SU-DHL-6 (cell line): ENCODE measurements at regions not wholly inside any gene's neighbourhood (a gene's known extent, or its start where the extent isn't known, plus 50 kb on each side); places are given as distances from the start of the nearest gene placed in this dataset.

Experiments
- H2AFZ ChIP-seq: fragments of 200-600 bp; sonication (generic); 2 replicates; pipeline ENCODE4 v1.6.1; 2014; ENCODE audit warnings: low read depth, mild to moderate bottlenecking, moderate library complexity, mixed read lengths, antibody characterized with exemption, low read length; ENCODE audit not compliant: severe bottlenecking
- H3F3A ChIP-seq: fragments of 200-600 bp; shearing (Covaris generic); 2 replicates; pipeline ENCODE4 v1.6.0; 2016; ENCODE audit warnings: antibody characterized with exemption, mild to moderate bottlenecking; ENCODE audit not compliant: insufficient read depth
- H3K27ac ChIP-seq: fragments of 200-600 bp; sonication (generic); 2 replicates; pipeline ENCODE4 v1.5.1; 2016; ENCODE audit warnings: low read depth, mild to moderate bottlenecking, low read length, moderate library complexity, mixed read lengths
- H3K27me3 ChIP-seq: fragments of 200-600 bp; sonication (generic), shearing (Covaris generic); 2 replicates; pipeline ENCODE4 v1.6.0; 2014; ENCODE audit warnings: mild to moderate bottlenecking, low read length
- H3K36me3 ChIP-seq: fragments of 200-600 bp; sonication (generic); 2 replicates; pipeline ENCODE4 v1.6.1; 2014; ENCODE audit warnings: mild to moderate bottlenecking, low read length, mixed read lengths
- H3K4me2 ChIP-seq: fragments of 300-600, 200-600 bp; shearing (Covaris generic), sonication (generic); 2 replicates; pipeline ENCODE4 v1.6.0; 2014; ENCODE audit warnings: low read length, low read depth, mild to moderate bottlenecking; ENCODE audit not compliant: poor library complexity, severe bottlenecking
- H3K4me3 ChIP-seq: fragments of 200-600 bp; sonication (generic); 2 replicates; pipeline ENCODE4 v1.5.1; 2014; ENCODE audit warnings: antibody characterized with exemption, low read length, mild to moderate bottlenecking, mixed read lengths; ENCODE audit not compliant: insufficient read depth, poor library complexity, severe bottlenecking
- H3K79me2 ChIP-seq: fragments of 200-600 bp; sonication (generic); 2 replicates; pipeline ENCODE4 v1.6.1; 2014; ENCODE audit warnings: mild to moderate bottlenecking, low read length, moderate library complexity; ENCODE audit not compliant: insufficient read depth
- H3K9ac ChIP-seq: fragments of 200-600 bp; sonication (generic); 2 replicates; pipeline ENCODE4 v1.7.0; 2014; ENCODE audit warnings: mild to moderate bottlenecking, low read length
- H3K9me2 ChIP-seq: fragments of 200-600 bp; sonication (generic); replicated peaks from 2 replicates; pipeline ENCODE4 v1.6.1; 2014; ENCODE audit warnings: low read length; ENCODE audit not compliant: insufficient read depth
- H3K9me3 ChIP-seq: fragments of 200-600 bp; sonication (generic); 2 replicates; pipeline ENCODE4 v1.6.1; 2014; ENCODE audit warnings: low read length, mixed read lengths; ENCODE audit not compliant: insufficient read depth
- H4K20me1 ChIP-seq: fragments of 200-600 bp; sonication (generic); 2 replicates; pipeline ENCODE4 v1.6.1; 2014; ENCODE audit warnings: low read depth, mild to moderate bottlenecking, antibody characterized with exemption, low read length, moderate library complexity, mixed read lengths
- EZH2phosphoT487 ChIP-seq: fragments of 200-600 bp; sonication (generic), shearing (Covaris generic); conservative IDR thresholded peaks from 2 replicates; pipeline ENCODE4 v1.6.1; 2018; ENCODE audit warnings: mild to moderate bottlenecking, antibody characterized with exemption, low read length, moderate library complexity, mixed read lengths
- TF ChIP-seq, protein P1 (sequence below): fragments of 200-600 bp; sonication (generic); IDR thresholded peaks from one replicate; pipeline ENCODE4 v1.5.1; 2017; ENCODE audit warnings: antibody characterized with exemption, mild to moderate bottlenecking, low read length, moderate library complexity; ENCODE audit not compliant: insufficient read depth, poor library complexity, severe bottlenecking

DNA sequence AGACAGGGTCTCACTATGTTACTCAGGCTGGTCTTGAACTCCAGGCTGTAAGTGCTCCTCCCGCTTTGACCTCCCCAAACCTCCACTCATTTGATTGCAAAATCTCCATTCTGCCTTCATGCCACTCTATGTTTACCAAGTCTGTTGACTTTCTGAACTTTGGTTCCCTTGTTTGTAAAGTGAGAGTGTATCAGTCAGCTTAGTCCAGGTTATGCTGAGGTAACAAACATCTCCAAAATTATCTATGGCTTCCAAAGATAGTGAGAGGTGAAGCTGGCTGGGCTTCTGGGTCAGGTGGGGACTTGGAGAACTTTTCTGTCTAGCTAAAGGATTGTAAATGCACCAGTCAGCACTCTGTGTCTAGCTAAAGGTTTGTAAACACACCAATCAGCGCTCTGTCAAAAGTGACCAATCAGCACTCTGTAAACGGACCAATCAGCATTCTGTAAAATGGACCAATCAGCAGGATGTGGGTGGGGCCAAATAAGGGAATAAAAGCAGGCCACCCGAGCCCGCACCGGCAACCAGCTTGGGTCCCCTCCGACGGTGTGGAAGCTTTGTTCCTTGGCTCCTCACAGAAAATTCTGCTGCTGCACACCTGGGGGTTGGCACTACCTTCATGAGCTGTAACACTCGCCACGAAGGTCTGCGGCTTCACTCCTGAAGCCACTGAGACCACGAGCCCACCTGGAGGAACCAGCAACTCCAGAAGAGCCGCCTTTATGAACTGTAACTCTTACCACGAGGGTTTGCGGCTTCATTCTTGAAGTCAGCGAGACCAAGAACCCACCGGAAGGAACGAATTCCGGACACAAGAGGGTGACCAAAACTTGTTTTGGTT, 109.3 kb downstream of the MIAT start:
- Histone ChIP-seq H3K4me2 (no peak overlapping the region), H3K9me2 (no peaks in the 10 kb centered on the region), H3K9ac (no peak overlapping the region), H3K27ac (no peak overlapping the region), H3F3A (no peaks in the 10 kb centered on the region), H3K9me3 (no peaks in the 10 kb centered on the region), H3K27me3 (no peaks in the 10 kb centered on the region), H2AFZ (no peak overlapping the region), H3K79me2 (no peaks in the 10 kb centered on the region), H3K4me3 (no peak overlapping the region), H3K36me3 (no peaks in the 10 kb centered on the region), H4K20me1 (no peaks in the 10 kb centered on the region)
- TF ChIP-seq EZH2phosphoT487, result no peak
- TF ChIP-seq, protein P1, sequence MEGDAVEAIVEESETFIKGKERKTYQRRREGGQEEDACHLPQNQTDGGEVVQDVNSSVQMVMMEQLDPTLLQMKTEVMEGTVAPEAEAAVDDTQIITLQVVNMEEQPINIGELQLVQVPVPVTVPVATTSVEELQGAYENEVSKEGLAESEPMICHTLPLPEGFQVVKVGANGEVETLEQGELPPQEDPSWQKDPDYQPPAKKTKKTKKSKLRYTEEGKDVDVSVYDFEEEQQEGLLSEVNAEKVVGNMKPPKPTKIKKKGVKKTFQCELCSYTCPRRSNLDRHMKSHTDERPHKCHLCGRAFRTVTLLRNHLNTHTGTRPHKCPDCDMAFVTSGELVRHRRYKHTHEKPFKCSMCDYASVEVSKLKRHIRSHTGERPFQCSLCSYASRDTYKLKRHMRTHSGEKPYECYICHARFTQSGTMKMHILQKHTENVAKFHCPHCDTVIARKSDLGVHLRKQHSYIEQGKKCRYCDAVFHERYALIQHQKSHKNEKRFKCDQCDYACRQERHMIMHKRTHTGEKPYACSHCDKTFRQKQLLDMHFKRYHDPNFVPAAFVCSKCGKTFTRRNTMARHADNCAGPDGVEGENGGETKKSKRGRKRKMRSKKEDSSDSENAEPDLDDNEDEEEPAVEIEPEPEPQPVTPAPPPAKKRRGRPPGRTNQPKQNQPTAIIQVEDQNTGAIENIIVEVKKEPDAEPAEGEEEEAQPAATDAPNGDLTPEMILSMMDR, result no peak

DNA sequence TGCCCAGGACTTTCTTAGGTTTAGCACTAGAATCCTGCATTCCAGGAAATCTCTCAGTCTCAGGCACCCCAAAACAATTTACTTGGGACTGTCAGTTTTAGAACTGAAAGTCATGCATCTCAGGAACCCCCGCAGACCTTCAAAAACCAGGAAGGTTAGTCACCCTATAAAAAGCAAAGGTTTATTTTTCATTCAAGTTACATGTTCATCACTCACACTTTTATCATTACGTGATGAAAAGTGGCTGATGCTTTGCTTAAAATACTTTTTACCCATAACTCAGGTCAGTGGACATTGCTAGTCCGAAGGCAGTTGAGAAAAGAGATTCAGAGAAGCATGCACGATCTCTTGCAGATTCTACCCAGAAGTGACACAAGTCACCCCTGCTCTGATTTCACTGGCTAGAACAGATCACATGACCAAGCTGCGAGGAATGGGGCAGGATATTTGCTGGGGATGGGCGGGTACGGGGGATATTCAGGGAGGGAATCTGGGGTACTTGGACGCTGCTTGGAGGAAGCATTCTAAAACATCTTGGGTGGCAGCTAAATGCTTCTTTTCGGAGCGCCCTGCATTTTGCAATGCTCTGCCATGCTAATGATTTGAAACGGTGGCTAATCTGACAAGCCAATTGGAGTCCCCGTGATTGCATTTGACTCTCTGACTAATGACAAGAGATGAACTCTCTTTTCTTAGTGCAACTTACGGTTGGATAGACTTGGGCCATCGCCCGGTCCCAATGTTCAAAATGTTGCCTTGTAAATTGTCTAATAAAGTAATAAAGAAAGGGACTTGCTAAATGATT, 110.2 kb downstream of the MIAT start:
- Histone ChIP-seq H3K27ac (no peak overlapping the region), H2AFZ (no peak overlapping the region)
- TF ChIP-seq, protein P1, result no peak
- TF ChIP-seq EZH2phosphoT487, result no peak

DNA sequence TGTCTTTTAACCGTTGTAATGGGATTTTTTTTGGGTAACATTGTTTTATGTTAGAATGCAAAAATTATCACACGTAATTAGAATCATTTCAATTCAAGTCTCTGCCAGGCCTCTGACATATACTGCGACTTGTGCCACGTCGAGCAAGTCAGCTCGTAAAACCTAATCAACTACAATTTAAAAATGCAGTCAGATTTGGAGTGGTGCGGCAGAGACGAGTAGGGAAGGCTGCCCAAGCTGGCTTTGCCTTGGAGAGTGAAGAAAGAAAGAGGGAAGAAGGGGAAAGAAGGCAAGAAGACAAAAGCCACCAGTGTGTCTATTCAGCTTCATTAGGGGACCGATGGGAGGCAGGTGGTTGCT, 110.7 kb downstream of the MIAT start:
- Histone ChIP-seq H2AFZ (no peak overlapping the region), H3K27ac (no peak overlapping the region), H3K9ac (no peak overlapping the region), H3K4me3 (no peak overlapping the region), H3K79me2 (no peaks in the 10 kb centered on the region), H3F3A (no peaks in the 10 kb centered on the region), H3K27me3 (no peaks in the 10 kb centered on the region), H3K36me3 (no peaks in the 10 kb centered on the region), H3K4me2 (no peak overlapping the region), H3K9me3 (no peaks in the 10 kb centered on the region), H3K9me2 (no peaks in the 10 kb centered on the region), H4K20me1 (no peaks in the 10 kb centered on the region)
- TF ChIP-seq, protein P1, result no peak
- TF ChIP-seq EZH2phosphoT487, result no peak

More for the DNA sequence above, 110.2 kb downstream of the MIAT start:
- no peaks in the 10 kb centered on the region for H4K20me1 ChIP-seq
- H3K9ac ChIP-seq, result no peak overlapping the region
- H3K9me3 ChIP-seq, result no peaks in the 10 kb centered on the region
- H3K4me3 ChIP-seq, result no peak overlapping the region
- no peaks in the 10 kb centered on the region for H3K36me3 ChIP-seq
- no peaks in the 10 kb centered on the region for H3K79me2 ChIP-seq
- no peaks in the 10 kb centered on the region for H3K27me3 ChIP-seq
- H3F3A ChIP-seq, result no peaks in the 10 kb centered on the region
- no peaks in the 10 kb centered on the region for H3K9me2 ChIP-seq
- no peak overlapping the region for H3K4me2 ChIP-seq
